ENCODE measurements at regions not wholly inside any gene's neighbourhood (a gene's known extent, or its start where the extent isn't known, plus 50 kb on each side); places are given as distances from the start of the nearest gene placed in this dataset.

DNA sequence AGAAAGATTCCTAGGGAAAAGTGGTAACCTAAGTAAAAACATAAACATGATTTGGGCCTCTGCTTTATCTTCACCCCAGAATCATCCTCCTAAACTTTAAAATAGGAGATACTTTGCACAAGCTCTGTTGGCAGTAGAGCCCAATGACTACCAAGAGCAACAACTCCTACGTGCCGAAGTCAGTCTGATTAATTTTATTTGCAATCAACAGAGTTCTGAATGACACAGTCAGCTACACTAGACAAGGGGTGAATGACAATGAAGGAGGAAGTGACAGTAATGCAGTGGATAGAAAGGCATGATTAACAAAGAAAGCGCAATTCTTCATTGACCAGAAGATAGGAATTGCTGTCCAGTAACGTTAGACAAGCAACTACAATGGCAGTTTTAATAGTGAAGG is 957.9 kb upstream of the USP15 start:
- Mint-ChIP-seq H3K4me3 (no peak overlapping the region), H3K9me3 (peaks cover 14% of the 10 kb centered on the region), H3K36me3 (no peaks in the 10 kb centered on the region; the same call in 1 of the 2 replicates), H3K27me3 (ENCODE audit: low read depth) (no peaks in the 10 kb centered on the region), H3K4me1 (no peaks in the 10 kb centered on the region; the same call in 1 of the 2 replicates), H3K27ac (no peak overlapping the region)
- no peak for DNase-seq (ENCODE audit: low spot score)
- TF ChIP-seq ZNF671 (CRISPR knock-in tag; IDR thresholded peaks at IDR 0.05) = no peak
- TF ChIP-seq, protein P1, sequence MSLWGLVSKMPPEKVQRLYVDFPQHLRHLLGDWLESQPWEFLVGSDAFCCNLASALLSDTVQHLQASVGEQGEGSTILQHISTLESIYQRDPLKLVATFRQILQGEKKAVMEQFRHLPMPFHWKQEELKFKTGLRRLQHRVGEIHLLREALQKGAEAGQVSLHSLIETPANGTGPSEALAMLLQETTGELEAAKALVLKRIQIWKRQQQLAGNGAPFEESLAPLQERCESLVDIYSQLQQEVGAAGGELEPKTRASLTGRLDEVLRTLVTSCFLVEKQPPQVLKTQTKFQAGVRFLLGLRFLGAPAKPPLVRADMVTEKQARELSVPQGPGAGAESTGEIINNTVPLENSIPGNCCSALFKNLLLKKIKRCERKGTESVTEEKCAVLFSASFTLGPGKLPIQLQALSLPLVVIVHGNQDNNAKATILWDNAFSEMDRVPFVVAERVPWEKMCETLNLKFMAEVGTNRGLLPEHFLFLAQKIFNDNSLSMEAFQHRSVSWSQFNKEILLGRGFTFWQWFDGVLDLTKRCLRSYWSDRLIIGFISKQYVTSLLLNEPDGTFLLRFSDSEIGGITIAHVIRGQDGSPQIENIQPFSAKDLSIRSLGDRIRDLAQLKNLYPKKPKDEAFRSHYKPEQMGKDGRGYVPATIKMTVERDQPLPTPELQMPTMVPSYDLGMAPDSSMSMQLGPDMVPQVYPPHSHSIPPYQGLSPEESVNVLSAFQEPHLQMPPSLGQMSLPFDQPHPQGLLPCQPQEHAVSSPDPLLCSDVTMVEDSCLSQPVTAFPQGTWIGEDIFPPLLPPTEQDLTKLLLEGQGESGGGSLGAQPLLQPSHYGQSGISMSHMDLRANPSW (CRISPR knock-in tag; conservative IDR thresholded peaks at IDR 0.05; ENCODE audit: low read depth) = no peak
- TF ChIP-seq, protein P2, sequence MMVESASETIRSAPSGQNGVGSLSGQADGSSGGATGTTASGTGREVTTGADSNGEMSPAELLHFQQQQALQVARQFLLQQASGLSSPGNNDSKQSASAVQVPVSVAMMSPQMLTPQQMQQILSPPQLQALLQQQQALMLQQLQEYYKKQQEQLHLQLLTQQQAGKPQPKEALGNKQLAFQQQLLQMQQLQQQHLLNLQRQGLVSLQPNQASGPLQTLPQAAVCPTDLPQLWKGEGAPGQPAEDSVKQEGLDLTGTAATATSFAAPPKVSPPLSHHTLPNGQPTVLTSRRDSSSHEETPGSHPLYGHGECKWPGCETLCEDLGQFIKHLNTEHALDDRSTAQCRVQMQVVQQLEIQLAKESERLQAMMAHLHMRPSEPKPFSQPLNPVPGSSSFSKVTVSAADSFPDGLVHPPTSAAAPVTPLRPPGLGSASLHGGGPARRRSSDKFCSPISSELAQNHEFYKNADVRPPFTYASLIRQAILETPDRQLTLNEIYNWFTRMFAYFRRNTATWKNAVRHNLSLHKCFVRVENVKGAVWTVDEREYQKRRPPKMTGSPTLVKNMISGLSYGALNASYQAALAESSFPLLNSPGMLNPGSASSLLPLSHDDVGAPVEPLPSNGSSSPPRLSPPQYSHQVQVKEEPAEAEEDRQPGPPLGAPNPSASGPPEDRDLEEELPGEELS (CRISPR knock-in tag; IDR thresholded peaks at IDR 0.05) = no peak
- no peak for TF ChIP-seq SOX15 (CRISPR knock-in tag; IDR thresholded peaks at IDR 0.05)
- TF ChIP-seq, protein P3, sequence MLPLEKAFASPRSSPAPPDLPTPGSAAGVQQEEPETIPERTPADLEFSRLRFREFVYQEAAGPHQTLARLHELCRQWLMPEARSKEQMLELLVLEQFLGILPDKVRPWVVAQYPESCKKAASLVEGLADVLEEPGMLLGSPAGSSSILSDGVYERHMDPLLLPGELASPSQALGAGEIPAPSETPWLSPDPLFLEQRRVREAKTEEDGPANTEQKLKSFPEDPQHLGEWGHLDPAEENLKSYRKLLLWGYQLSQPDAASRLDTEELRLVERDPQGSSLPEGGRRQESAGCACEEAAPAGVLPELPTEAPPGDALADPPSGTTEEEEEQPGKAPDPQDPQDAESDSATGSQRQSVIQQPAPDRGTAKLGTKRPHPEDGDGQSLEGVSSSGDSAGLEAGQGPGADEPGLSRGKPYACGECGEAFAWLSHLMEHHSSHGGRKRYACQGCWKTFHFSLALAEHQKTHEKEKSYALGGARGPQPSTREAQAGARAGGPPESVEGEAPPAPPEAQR (CRISPR knock-in tag; IDR thresholded peaks at IDR 0.05) = no peak
- TF ChIP-seq, protein P4, sequence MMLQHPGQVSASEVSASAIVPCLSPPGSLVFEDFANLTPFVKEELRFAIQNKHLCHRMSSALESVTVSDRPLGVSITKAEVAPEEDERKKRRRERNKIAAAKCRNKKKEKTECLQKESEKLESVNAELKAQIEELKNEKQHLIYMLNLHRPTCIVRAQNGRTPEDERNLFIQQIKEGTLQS (CRISPR knock-in tag; conservative IDR thresholded peaks at IDR 0.05) = no peak
- TF ChIP-seq, protein P5, sequence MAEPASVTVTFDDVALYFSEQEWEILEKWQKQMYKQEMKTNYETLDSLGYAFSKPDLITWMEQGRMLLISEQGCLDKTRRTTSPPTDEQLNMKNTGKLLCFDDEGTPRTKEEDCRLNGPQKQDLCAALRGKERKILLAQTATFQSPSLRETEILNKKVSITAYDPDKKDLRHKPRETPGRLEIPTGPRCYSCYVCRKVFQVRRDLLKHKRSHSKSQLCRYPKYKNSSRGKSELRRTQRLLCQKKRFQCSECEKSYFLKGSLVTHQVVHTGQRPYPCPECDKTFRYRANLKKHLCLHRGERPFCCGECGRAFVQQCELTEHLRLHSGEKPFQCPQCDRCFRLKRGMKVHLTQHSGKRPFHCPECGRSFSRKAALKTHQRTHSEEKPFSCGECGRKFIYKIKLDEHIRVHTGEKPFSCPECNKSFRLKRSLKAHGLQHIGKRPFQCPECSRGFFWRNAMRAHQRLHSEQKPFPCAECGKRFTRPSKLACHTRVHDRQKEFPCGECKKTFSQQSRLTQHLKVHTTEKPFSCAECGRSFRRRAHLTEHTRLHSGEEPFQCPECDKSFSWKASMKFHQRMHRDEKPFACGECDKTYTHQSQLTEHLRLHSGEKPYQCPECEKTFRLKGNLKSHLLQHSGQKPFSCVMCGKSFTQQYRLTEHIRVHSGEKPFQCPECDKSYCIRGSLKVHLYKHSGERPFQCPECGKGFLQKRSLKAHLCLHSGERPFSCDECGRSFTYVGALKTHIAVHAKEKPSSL (CRISPR knock-in tag; conservative IDR thresholded peaks at IDR 0.05) = no peak
- TF ChIP-seq, protein P6, sequence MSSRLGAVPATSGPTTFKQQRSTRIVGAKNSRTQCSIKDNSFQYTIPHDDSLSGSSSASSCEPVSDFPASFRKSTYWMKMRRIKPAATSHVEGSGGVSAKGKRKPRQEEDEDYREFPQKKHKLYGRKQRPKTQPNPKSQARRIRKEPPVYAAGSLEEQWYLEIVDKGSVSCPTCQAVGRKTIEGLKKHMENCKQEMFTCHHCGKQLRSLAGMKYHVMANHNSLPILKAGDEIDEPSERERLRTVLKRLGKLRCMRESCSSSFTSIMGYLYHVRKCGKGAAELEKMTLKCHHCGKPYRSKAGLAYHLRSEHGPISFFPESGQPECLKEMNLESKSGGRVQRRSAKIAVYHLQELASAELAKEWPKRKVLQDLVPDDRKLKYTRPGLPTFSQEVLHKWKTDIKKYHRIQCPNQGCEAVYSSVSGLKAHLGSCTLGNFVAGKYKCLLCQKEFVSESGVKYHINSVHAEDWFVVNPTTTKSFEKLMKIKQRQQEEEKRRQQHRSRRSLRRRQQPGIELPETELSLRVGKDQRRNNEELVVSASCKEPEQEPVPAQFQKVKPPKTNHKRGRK (CRISPR knock-in tag; IDR thresholded peaks at IDR 0.05; ENCODE audit: borderline replicate concordance) = no peak
- no peak for TF ChIP-seq CREB1 (CRISPR knock-in tag; IDR thresholded peaks at IDR 0.05)
- no peak for TF ChIP-seq KAT7 (CRISPR knock-in tag; IDR thresholded peaks at IDR 0.05; ENCODE audit: borderline replicate concordance)
- no peak for TF ChIP-seq SMAD3 (CRISPR knock-in tag; IDR thresholded peaks at IDR 0.05; ENCODE audit: borderline replicate concordance)
- CTCF ChIA-PET = no interaction called here
- POLR2A ChIA-PET = no interaction called here
- ATAC-seq = no peak

DNA sequence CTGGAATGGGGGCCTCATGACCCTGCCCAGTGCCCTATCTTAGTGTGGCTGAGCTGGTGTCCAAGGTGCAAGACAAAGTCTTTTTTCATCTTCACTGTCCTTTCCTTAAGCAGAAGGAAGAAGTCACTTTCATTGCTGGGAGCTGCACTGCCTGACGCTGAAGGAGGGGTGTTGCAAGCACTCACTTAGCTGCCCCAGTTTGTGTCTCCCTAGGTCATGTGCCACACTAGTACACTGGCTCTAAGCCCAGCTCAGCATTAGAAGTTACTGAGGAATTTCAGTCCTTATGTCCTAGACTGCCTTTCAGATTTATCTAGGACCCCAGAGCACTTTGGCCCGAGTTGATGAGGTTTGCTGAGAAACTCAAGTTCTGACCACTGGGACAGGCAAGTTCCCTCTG is 952.0 kb upstream of the USP15 start:
- ChIA-PET POLR2A (no interaction called here), CTCF (no interaction called here)
- Mint-ChIP-seq H3K27ac (no peak overlapping the region), H3K4me3 (no peak overlapping the region), H3K36me3 (no peaks in the 10 kb centered on the region), H3K27me3 (ENCODE audit: low read depth) (no peaks in the 10 kb centered on the region), H3K4me1 (no peaks in the 10 kb centered on the region), H3K9me3 (peaks cover 18% of the 10 kb centered on the region)
- ATAC-seq (no peak), DNase-seq (ENCODE audit: low spot score) (no peak)
- TF ChIP-seq, protein P6 (CRISPR knock-in tag; IDR thresholded peaks at IDR 0.05; ENCODE audit: borderline replicate concordance) = no peak
- TF ChIP-seq, protein P7, sequence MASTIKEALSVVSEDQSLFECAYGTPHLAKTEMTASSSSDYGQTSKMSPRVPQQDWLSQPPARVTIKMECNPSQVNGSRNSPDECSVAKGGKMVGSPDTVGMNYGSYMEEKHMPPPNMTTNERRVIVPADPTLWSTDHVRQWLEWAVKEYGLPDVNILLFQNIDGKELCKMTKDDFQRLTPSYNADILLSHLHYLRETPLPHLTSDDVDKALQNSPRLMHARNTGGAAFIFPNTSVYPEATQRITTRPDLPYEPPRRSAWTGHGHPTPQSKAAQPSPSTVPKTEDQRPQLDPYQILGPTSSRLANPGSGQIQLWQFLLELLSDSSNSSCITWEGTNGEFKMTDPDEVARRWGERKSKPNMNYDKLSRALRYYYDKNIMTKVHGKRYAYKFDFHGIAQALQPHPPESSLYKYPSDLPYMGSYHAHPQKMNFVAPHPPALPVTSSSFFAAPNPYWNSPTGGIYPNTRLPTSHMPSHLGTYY (CRISPR knock-in tag; IDR thresholded peaks at IDR 0.05) = no peak
- TF ChIP-seq, protein P8, sequence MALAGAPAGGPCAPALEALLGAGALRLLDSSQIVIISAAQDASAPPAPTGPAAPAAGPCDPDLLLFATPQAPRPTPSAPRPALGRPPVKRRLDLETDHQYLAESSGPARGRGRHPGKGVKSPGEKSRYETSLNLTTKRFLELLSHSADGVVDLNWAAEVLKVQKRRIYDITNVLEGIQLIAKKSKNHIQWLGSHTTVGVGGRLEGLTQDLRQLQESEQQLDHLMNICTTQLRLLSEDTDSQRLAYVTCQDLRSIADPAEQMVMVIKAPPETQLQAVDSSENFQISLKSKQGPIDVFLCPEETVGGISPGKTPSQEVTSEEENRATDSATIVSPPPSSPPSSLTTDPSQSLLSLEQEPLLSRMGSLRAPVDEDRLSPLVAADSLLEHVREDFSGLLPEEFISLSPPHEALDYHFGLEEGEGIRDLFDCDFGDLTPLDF (CRISPR knock-in tag; IDR thresholded peaks at IDR 0.05) = no peak
- no peak for TF ChIP-seq NFYB (CRISPR knock-in tag; conservative IDR thresholded peaks at IDR 0.05; ENCODE audit: low read depth)
- TF ChIP-seq ETV6 (CRISPR knock-in tag; IDR thresholded peaks at IDR 0.05) = no peak
- no peak for TF ChIP-seq ZNF416 (CRISPR knock-in tag; IDR thresholded peaks at IDR 0.05)
- TF ChIP-seq ZNF219 (CRISPR knock-in tag; IDR thresholded peaks at IDR 0.05; ENCODE audit: borderline replicate concordance) = no peak
- TF ChIP-seq NFE2L1 (CRISPR knock-in tag; IDR thresholded peaks at IDR 0.05) = no peak
- TF ChIP-seq ZNF671 (CRISPR knock-in tag; IDR thresholded peaks at IDR 0.05) = no peak
- TF ChIP-seq FOXK1 (CRISPR knock-in tag; IDR thresholded peaks at IDR 0.05) = no peak
- TF ChIP-seq HMGA2 (CRISPR knock-in tag; IDR thresholded peaks at IDR 0.05) = no peak
- no peak for TF ChIP-seq RORB (CRISPR knock-in tag; IDR thresholded peaks at IDR 0.05)
